ENCODE measurements at regions not wholly inside any gene's neighbourhood (a gene's known extent, or its start where the extent isn't known, plus 50 kb on each side); places are given as distances from the start of the nearest gene placed in this dataset.
"Not testable (repeated sequence)": the region's sequence is repeated elsewhere in the genome, so short reads cannot be mapped to it uniquely, and the experiment has no call there.

GRCh38 chr18:14964406-14964805, 216.4 kb downstream of the ANKRD30B start:
- Histone ChIP-seq H3K27me3 (ENCODE audit: control insufficient read depth, insufficient read depth, low read length) (no peaks in the 10 kb centered on the region), H3K36me3 (ENCODE audit: control insufficient read depth, insufficient read depth, low read length) (no peaks in the 10 kb centered on the region), H3K4me3 (ENCODE audit: low read depth, low read length) (no peak overlapping the region)
- no peak for TF ChIP-seq CTCF (IDR thresholded peaks at IDR 0.05; ENCODE audit: insufficient read depth, low read length, poor library complexity, severe bottlenecking)
- no peak for DNase-seq (ENCODE audit: low read depth)

GRCh38 chr18:14964976-14965375, 217.0 kb downstream of the ANKRD30B start:
- H3K4me3 ChIP-seq (ENCODE audit: low read depth, low read length); H3K27me3 ChIP-seq (ENCODE audit: control insufficient read depth, insufficient read depth, low read length); DNase-seq (ENCODE audit: low read depth); H3K36me3 ChIP-seq (ENCODE audit: control insufficient read depth, insufficient read depth, low read length): not testable (repeated sequence)

- TF ChIP-seq CTCF (IDR thresholded peaks at IDR 0.05; ENCODE audit: insufficient read depth, low read length, poor library complexity, severe bottlenecking), result no peak
- H3K36me3 ChIP-seq (ENCODE audit: control insufficient read depth, insufficient read depth, low read length), result no peaks in the 10 kb centered on the region
- H3K4me3 ChIP-seq (ENCODE audit: low read depth, low read length), result no peak overlapping the region
- DNase-seq (ENCODE audit: low read depth), result no peak
- no peaks in the 10 kb centered on the region for H3K27me3 ChIP-seq (ENCODE audit: control insufficient read depth, insufficient read depth, low read length)
These were observed 217.6 kb downstream of the ANKRD30B start for GRCh38 chr18:14965553-14965952.

GRCh38 chr18:14967246-14967645, 219.3 kb downstream of the ANKRD30B start:
- not testable (repeated sequence) for H3K4me3 ChIP-seq (ENCODE audit: low read depth, low read length); DNase-seq (ENCODE audit: low read depth); H3K36me3 ChIP-seq (ENCODE audit: control insufficient read depth, insufficient read depth, low read length); H3K27me3 ChIP-seq (ENCODE audit: control insufficient read depth, insufficient read depth, low read length)

- Histone ChIP-seq H3K36me3 (ENCODE audit: control insufficient read depth, insufficient read depth, low read length) (no peaks in the 10 kb centered on the region), H3K27me3 (ENCODE audit: control insufficient read depth, insufficient read depth, low read length) (no peaks in the 10 kb centered on the region), H3K4me3 (ENCODE audit: low read depth, low read length) (no peak overlapping the region)
- DNase-seq (ENCODE audit: low read depth), result no peak
- TF ChIP-seq CTCF (IDR thresholded peaks at IDR 0.05; ENCODE audit: insufficient read depth, low read length, poor library complexity, severe bottlenecking), result no peak
These were observed 221.5 kb downstream of the ANKRD30B start for GRCh38 chr18:14969500-14969899.

GRCh38 chr18:14970027-14970426, 222.1 kb downstream of the ANKRD30B start:
- Histone ChIP-seq H3K36me3 (ENCODE audit: control insufficient read depth, insufficient read depth, low read length) (no peaks in the 10 kb centered on the region), H3K4me3 (ENCODE audit: low read depth, low read length) (no peak overlapping the region), H3K27me3 (ENCODE audit: control insufficient read depth, insufficient read depth, low read length) (no peaks in the 10 kb centered on the region)
- DNase-seq (ENCODE audit: low read depth), result no peak
- TF ChIP-seq CTCF (IDR thresholded peaks at IDR 0.05; ENCODE audit: insufficient read depth, low read length, poor library complexity, severe bottlenecking), result no peak

- H3K27me3 ChIP-seq (ENCODE audit: control insufficient read depth, insufficient read depth, low read length), result no peaks in the 10 kb centered on the region
- no peak for TF ChIP-seq CTCF (IDR thresholded peaks at IDR 0.05; ENCODE audit: insufficient read depth, low read length, poor library complexity, severe bottlenecking)
- no peak overlapping the region for H3K4me3 ChIP-seq (ENCODE audit: low read depth, low read length)
- no peaks in the 10 kb centered on the region for H3K36me3 ChIP-seq (ENCODE audit: control insufficient read depth, insufficient read depth, low read length)
- DNase-seq (ENCODE audit: low read depth), result no peak
These were observed 223.7 kb downstream of the ANKRD30B start for GRCh38 chr18:14971461-14972185.

GRCh38 chr18:14973421-14973820, 225.4 kb downstream of the ANKRD30B start:
- not testable (repeated sequence) for H3K27me3 ChIP-seq (ENCODE audit: control insufficient read depth, insufficient read depth, low read length); H3K36me3 ChIP-seq (ENCODE audit: control insufficient read depth, insufficient read depth, low read length); DNase-seq (ENCODE audit: low read depth); H3K4me3 ChIP-seq (ENCODE audit: low read depth, low read length)

All from kidney epithelial cell (primary cell).